WTC11 (cell line): ENCODE measurements at regions not wholly inside any gene's neighbourhood (a gene's known extent, or its start where the extent isn't known, plus 50 kb on each side); places are given as distances from the start of the nearest gene placed in this dataset.

Experiments used
- ESRRA ChIP-seq: sonication (generic); formaldehyde crosslinking; IDR thresholded peaks from 2 replicates; pipeline ENCODE4 v1.8.1; 2022; ENCODE audit warnings: mild to moderate bottlenecking, missing genetic modification reagents, borderline replicate concordance
- JUN ChIP-seq: sonication (generic); formaldehyde crosslinking; IDR thresholded peaks from 2 replicates; pipeline ENCODE4 v1.8.0; 2023; ENCODE audit warnings: mild to moderate bottlenecking, missing genetic modification reagents
- SMAD3 ChIP-seq: sonication (generic); formaldehyde crosslinking; IDR thresholded peaks from 2 replicates; pipeline ENCODE4 v1.8.0; 2022; ENCODE audit warnings: missing genetic modification reagents, mild to moderate bottlenecking, borderline replicate concordance
- TF ChIP-seq, protein P1 (sequence below): sonication (generic); formaldehyde crosslinking; IDR thresholded peaks from 2 replicates; pipeline ENCODE4 v1.8.1; 2022; ENCODE audit warnings: low read depth, mild to moderate bottlenecking, moderate library complexity, missing genetic modification reagents, borderline replicate concordance
- TF ChIP-seq, protein P2 (sequence below): sonication (generic); formaldehyde crosslinking; IDR thresholded peaks from 2 replicates; pipeline ENCODE4 v1.8.1; 2023; ENCODE audit warnings: mild to moderate bottlenecking, moderate library complexity, missing genetic modification reagents
- TF ChIP-seq, protein P3 (sequence below): sonication (generic); formaldehyde crosslinking; IDR thresholded peaks from 2 replicates; pipeline ENCODE4 v1.8.1; 2022; ENCODE audit warnings: mild to moderate bottlenecking, moderate library complexity, missing genetic modification reagents
- TF ChIP-seq, protein P4 (sequence below): fragments of 200-600 bp; IDR thresholded peaks from 2 replicates; pipeline ENCODE4 v1.8.0; 2022; ENCODE audit warnings: antibody characterized with exemption
- TF ChIP-seq, protein P5 (sequence below): sonication (generic); formaldehyde crosslinking; IDR thresholded peaks from 2 replicates; pipeline ENCODE4 v1.8.0; 2022; ENCODE audit warnings: mild to moderate bottlenecking, missing genetic modification reagents
- TF ChIP-seq, protein P6 (sequence below): sonication (generic); formaldehyde crosslinking; IDR thresholded peaks from 2 replicates; pipeline ENCODE4 v1.8.0; 2023; ENCODE audit warnings: missing genetic modification reagents

DNA sequence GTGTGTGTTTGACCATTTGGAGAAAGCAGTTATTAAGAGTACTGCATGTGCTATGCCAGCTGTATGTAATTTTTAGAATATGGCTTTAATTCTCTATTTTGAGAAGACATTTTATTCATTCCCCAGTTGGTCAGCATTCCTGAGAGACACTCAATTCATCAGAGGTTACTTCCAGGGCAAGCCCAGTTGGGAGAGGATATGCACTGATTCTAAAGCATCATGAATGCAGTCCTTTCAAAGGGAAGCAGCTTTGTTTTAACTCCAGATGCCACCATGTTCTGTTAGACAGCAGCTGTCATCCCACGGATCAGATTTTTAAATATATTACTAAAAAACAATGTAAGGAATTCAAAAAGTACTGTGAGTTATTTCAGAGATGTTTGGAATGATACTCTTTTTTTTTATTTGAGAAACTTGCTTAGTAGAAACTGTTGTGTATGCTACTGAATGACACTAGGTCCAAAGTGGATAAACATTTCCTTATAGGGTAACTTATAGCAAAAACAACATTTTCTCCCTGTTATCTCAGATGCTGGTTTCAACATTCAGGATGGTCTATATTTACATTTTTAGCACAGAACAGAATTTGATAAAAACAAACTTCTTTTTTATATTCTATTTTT lies 149.5 kb upstream of the B3GALT2 start:
- TF ChIP-seq, protein P1, sequence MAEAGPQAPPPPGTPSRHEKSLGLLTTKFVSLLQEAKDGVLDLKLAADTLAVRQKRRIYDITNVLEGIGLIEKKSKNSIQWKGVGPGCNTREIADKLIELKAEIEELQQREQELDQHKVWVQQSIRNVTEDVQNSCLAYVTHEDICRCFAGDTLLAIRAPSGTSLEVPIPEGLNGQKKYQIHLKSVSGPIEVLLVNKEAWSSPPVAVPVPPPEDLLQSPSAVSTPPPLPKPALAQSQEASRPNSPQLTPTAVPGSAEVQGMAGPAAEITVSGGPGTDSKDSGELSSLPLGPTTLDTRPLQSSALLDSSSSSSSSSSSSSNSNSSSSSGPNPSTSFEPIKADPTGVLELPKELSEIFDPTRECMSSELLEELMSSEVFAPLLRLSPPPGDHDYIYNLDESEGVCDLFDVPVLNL (CRISPR knock-in tag), result no peak
- TF ChIP-seq, protein P2, sequence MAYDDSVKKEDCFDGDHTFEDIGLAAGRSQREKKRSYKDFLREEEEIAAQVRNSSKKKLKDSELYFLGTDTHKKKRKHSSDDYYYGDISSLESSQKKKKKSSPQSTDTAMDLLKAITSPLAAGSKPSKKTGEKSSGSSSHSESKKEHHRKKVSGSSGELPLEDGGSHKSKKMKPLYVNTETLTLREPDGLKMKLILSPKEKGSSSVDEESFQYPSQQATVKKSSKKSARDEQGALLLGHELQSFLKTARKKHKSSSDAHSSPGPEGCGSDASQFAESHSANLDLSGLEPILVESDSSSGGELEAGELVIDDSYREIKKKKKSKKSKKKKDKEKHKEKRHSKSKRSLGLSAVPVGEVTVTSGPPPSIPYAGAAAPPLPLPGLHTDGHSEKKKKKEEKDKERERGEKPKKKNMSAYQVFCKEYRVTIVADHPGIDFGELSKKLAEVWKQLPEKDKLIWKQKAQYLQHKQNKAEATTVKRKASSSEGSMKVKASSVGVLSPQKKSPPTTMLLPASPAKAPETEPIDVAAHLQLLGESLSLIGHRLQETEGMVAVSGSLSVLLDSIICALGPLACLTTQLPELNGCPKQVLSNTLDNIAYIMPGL (CRISPR knock-in tag), result no peak
- TF ChIP-seq, protein P3, sequence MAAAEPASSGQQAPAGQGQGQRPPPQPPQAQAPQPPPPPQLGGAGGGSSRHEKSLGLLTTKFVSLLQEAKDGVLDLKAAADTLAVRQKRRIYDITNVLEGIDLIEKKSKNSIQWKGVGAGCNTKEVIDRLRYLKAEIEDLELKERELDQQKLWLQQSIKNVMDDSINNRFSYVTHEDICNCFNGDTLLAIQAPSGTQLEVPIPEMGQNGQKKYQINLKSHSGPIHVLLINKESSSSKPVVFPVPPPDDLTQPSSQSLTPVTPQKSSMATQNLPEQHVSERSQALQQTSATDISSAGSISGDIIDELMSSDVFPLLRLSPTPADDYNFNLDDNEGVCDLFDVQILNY (CRISPR knock-in tag), result no peak
- TF ChIP-seq JUN (no peak), SMAD3 (CRISPR knock-in tag) (no peak), ESRRA (CRISPR knock-in tag) (no peak)
- TF ChIP-seq, protein P4, sequence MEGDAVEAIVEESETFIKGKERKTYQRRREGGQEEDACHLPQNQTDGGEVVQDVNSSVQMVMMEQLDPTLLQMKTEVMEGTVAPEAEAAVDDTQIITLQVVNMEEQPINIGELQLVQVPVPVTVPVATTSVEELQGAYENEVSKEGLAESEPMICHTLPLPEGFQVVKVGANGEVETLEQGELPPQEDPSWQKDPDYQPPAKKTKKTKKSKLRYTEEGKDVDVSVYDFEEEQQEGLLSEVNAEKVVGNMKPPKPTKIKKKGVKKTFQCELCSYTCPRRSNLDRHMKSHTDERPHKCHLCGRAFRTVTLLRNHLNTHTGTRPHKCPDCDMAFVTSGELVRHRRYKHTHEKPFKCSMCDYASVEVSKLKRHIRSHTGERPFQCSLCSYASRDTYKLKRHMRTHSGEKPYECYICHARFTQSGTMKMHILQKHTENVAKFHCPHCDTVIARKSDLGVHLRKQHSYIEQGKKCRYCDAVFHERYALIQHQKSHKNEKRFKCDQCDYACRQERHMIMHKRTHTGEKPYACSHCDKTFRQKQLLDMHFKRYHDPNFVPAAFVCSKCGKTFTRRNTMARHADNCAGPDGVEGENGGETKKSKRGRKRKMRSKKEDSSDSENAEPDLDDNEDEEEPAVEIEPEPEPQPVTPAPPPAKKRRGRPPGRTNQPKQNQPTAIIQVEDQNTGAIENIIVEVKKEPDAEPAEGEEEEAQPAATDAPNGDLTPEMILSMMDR, result no peak
- TF ChIP-seq, protein P5, sequence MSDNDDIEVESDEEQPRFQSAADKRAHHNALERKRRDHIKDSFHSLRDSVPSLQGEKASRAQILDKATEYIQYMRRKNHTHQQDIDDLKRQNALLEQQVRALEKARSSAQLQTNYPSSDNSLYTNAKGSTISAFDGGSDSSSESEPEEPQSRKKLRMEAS (CRISPR knock-in tag), result no peak
- TF ChIP-seq, protein P6, sequence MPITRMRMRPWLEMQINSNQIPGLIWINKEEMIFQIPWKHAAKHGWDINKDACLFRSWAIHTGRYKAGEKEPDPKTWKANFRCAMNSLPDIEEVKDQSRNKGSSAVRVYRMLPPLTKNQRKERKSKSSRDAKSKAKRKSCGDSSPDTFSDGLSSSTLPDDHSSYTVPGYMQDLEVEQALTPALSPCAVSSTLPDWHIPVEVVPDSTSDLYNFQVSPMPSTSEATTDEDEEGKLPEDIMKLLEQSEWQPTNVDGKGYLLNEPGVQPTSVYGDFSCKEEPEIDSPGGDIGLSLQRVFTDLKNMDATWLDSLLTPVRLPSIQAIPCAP (CRISPR knock-in tag), result no peak
